Activated T-helper 1 cell treated with anti-CD3 and anti-CD28 coated beads, Interleukin-2, amount 50 U/mL, for 16 hours (primary cell): ENCODE measurements at regions not wholly inside any gene's neighbourhood (a gene's known extent, or its start where the extent isn't known, plus 50 kb on each side); places are given as distances from the start of the nearest gene placed in this dataset.

ENCODE experiments used
- DNase-seq, 2 donors: peaks; one replicate each; pipeline ENCODE4 v3.0.0-alpha.2; 2020; ENCODE audit warnings: low read depth in 1 of 2, low spot score in 1 of 2

GRCh38 chr1:47574451-47575165 lies 136.8 kb downstream of the FOXD2 start:
- DNase-seq, result no peak

GRCh38 chr1:47575855-47576757 lies 138.3 kb downstream of the FOXD2 start:
- no peak for DNase-seq

- no peak for DNase-seq
Observed at GRCh38 chr1:47576758-47577115, 138.9 kb downstream of the FOXD2 start.

GRCh38 chr1:47577303-47578025 lies 139.6 kb downstream of the FOXD2 start:
- no peak for DNase-seq

- no peak for DNase-seq
Observed at GRCh38 chr1:47578026-47578720, 140.3 kb downstream of the FOXD2 start.

- DNase-seq, result no peak
Observed at GRCh38 chr1:47578721-47579419, 141.0 kb downstream of the FOXD2 start.

- no peak for DNase-seq
Observed at GRCh38 chr1:47579809-47580208, 142.0 kb downstream of the FOXD2 start.

- no peak for DNase-seq
Observed at GRCh38 chr1:47580451-47580995, 142.7 kb downstream of the FOXD2 start.

GRCh38 chr1:47582891-47583608 lies 145.2 kb downstream of the FOXD2 start:
- DNase-seq, result no peak

- DNase-seq, result no peak
Observed at GRCh38 chr1:47584249-47584648, 146.4 kb downstream of the FOXD2 start.

- no peak for DNase-seq
Observed at GRCh38 chr1:47585141-47585902, 147.5 kb downstream of the FOXD2 start.

GRCh38 chr1:47587891-47588582 lies 150.2 kb downstream of the FOXD2 start:
- no peak for DNase-seq

- DNase-seq, result no peak
Observed at GRCh38 chr1:47590523-47591225, 152.8 kb downstream of the FOXD2 start.

- no peak for DNase-seq
Observed at GRCh38 chr1:47591801-47592200, 154.0 kb downstream of the FOXD2 start.

- DNase-seq, result no peak
Observed at GRCh38 chr1:47592296-47593012, 154.6 kb downstream of the FOXD2 start.

GRCh38 chr1:47593013-47593568 lies 155.2 kb downstream of the FOXD2 start:
- DNase-seq, result no peak
